Lower leg skin (tissue), 4 donors: ENCODE measurements at regions not wholly inside any gene's neighbourhood (a gene's known extent, or its start where the extent isn't known, plus 50 kb on each side); places are given as distances from the start of the nearest gene placed in this dataset.

Experiments
- DNase-seq, 2 donors: peaks; one replicate each; pipeline ENCODE4 v3.0.0-alpha.2; 2019; ENCODE audit warnings: low spot score in 2 of 2
- H3K4me3 ChIP-seq: fragments of 200-600 bp; sonication (generic); 2 replicates; pipeline ENCODE4 v1.5.1; 2017; ENCODE audit warnings: mild to moderate bottlenecking, low read depth; ENCODE audit not compliant: poor library complexity, severe bottlenecking
- CTCF ChIP-seq, 3 donors: fragments of 450-650 bp; IDR thresholded peaks; one replicate each; pipeline ENCODE4 v1.5.1; 2016; ENCODE audit warnings: antibody characterized with exemption in 3 of 3, mild to moderate bottlenecking in 3 of 3, moderate library complexity in 2 of 3
- POLR2A ChIP-seq, 2 donors: fragments of 450-650 bp; IDR thresholded peaks; one replicate each; pipeline ENCODE4 v1.6.1; 2016 to 2017; ENCODE audit warnings: antibody characterized with exemption in 2 of 2, mild to moderate bottlenecking in 1 of 2, moderate library complexity in 1 of 2
- WGBS, 2 donors: methylation state at CpG; one replicate each; pipeline ENCODE4 v1.1.5; 2018; 5-methylcytosine and 5-hydroxymethylcytosine counted together
- intact Hi-C: fragments of 100-400 bp; cut with DNase I; formaldehyde crosslinking; loops from one replicate; pipeline ENCODE4 v1.15.0; 2023; ENCODE audit warnings: low total_unique reads

GRCh38 chr12:31217356-31218130 is 108.4 kb downstream of the SINHCAF start:
- DNase-seq = no peak
- intact Hi-C loops = no loop called here
- TF ChIP-seq POLR2A (IDR thresholded peaks at IDR 0.05) = no peak
- no peak for TF ChIP-seq CTCF (IDR thresholded peaks at IDR 0.05)
- 53 to 60% methylated on average over 19 of the region's 19 CpGs for WGBS, 2 donors
- H3K4me3 ChIP-seq = no peak overlapping the region

- 56 to 57% methylated on average over 9 of the region's 9 CpGs for WGBS, 2 donors
- DNase-seq = no peak
- TF ChIP-seq CTCF (IDR thresholded peaks at IDR 0.05) = no peak
- TF ChIP-seq POLR2A (IDR thresholded peaks at IDR 0.05) = no peak
- no peak overlapping the region for H3K4me3 ChIP-seq
- intact Hi-C loops = no loop called here
These were observed 107.5 kb downstream of the SINHCAF start for GRCh38 chr12:31218203-31219025.

- DNase-seq = no peak
- intact Hi-C loops = no loop called here
- TF ChIP-seq POLR2A (IDR thresholded peaks at IDR 0.05) = no peak
- TF ChIP-seq CTCF (IDR thresholded peaks at IDR 0.05) = no peak
- H3K4me3 ChIP-seq = no peak overlapping the region
- WGBS, 2 donors = 91 to 92% methylated on average over 9 of the region's 9 CpGs
These were observed 106.4 kb downstream of the SINHCAF start for GRCh38 chr12:31219521-31219920.

GRCh38 chr12:31220061-31220460 is 105.9 kb downstream of the SINHCAF start:
- WGBS, 2 donors = 79 to 80% methylated on average over 7 of the region's 7 CpGs
- no peak for DNase-seq

More at GRCh38 chr12:31220061-31220460, 105.9 kb downstream of the SINHCAF start:
- TF ChIP-seq CTCF (IDR thresholded peaks at IDR 0.05) (no peak), POLR2A (IDR thresholded peaks at IDR 0.05) (no peak)
- no peak overlapping the region for H3K4me3 ChIP-seq
- intact Hi-C loops = no loop called here
